Vagina (tissue), 2 donors: ENCODE measurements at regions not wholly inside any gene's neighbourhood (a gene's known extent, or its start where the extent isn't known, plus 50 kb on each side); places are given as distances from the start of the nearest gene placed in this dataset.

Experiments used
- POLR2AphosphoS5 ChIP-seq, 2 donors: sonication (generic); formaldehyde crosslinking; IDR thresholded peaks; one replicate each; pipeline ENCODE4 v1.9.0; 2017; ENCODE audit warnings: antibody characterized with exemption in 2 of 2, mild to moderate bottlenecking in 2 of 2, low read depth in 1 of 2; ENCODE audit not compliant: insufficient read depth in 1 of 2
- TF ChIP-seq, protein P1 (sequence below), 3 experiments: fragments of 450-650 bp in 2 of 3; fragments of 200-600 bp in 1 of 3; sonication (generic) in 1 of 3; IDR thresholded peaks; one replicate each; pipeline ENCODE4 v1.5.1; 2017 to 2019; ENCODE audit warnings: antibody characterized with exemption in 3 of 3, mild to moderate bottlenecking in 2 of 3, moderate library complexity in 2 of 3

DNA sequence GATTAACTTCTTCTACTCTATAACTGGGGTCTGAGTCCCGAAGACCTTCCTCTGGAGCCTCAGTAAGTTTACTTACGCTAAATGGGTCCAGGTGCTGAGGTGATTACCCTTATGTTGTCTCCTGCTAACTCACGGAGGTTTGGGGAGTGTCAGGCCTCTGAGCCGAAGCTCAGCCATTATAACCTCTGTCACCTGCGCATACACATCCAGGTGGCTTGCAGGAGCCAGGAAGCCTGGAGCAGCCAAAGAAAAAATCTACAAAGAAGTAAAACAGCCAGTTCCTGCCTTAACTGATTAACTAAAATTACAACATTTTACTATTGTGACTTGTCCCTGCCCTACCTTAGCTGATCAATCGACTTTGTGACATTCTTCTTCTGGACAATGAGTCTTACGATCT is 350.7 kb downstream of the GLRX3 start:
- TF ChIP-seq, protein P1, sequence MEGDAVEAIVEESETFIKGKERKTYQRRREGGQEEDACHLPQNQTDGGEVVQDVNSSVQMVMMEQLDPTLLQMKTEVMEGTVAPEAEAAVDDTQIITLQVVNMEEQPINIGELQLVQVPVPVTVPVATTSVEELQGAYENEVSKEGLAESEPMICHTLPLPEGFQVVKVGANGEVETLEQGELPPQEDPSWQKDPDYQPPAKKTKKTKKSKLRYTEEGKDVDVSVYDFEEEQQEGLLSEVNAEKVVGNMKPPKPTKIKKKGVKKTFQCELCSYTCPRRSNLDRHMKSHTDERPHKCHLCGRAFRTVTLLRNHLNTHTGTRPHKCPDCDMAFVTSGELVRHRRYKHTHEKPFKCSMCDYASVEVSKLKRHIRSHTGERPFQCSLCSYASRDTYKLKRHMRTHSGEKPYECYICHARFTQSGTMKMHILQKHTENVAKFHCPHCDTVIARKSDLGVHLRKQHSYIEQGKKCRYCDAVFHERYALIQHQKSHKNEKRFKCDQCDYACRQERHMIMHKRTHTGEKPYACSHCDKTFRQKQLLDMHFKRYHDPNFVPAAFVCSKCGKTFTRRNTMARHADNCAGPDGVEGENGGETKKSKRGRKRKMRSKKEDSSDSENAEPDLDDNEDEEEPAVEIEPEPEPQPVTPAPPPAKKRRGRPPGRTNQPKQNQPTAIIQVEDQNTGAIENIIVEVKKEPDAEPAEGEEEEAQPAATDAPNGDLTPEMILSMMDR (IDR thresholded peaks at IDR 0.05): no peak
- no peak for TF ChIP-seq POLR2AphosphoS5 (IDR thresholded peaks at IDR 0.05; ENCODE audit: insufficient read depth in 1 of 2, low read depth in 1 of 2)
